M059J (cell line): ENCODE measurements at regions not wholly inside any gene's neighbourhood (a gene's known extent, or its start where the extent isn't known, plus 50 kb on each side); places are given as distances from the start of the nearest gene placed in this dataset.
"Not testable (repeated sequence)": the region's sequence is repeated elsewhere in the genome, so short reads cannot be mapped to it uniquely, and the experiment has no call there.

Experiments
- DNase-seq: peaks from one replicate; pipeline ENCODE4 v3.0.0-alpha.2; 2012; ENCODE audit warnings: low read depth

- DNase-seq, result peak; percentile 66
Observed at GRCh38 chr1:194076646-194077045, 890.2 kb upstream of the B3GALT2 start.

GRCh38 chr1:194073833-194074232 lies 887.4 kb upstream of the B3GALT2 start:
- no peak for DNase-seq

- no peak for DNase-seq
Observed at GRCh38 chr1:194071205-194071604, 884.8 kb upstream of the B3GALT2 start.

GRCh38 chr1:194069831-194070218 lies 883.4 kb upstream of the B3GALT2 start:
- DNase-seq, result no peak

GRCh38 chr1:194069168-194069830 lies 882.9 kb upstream of the B3GALT2 start:
- DNase-seq, result peak; percentile 83

GRCh38 chr1:194068446-194069167 lies 882.2 kb upstream of the B3GALT2 start:
- no peak for DNase-seq

GRCh38 chr1:194067772-194068171 lies 881.4 kb upstream of the B3GALT2 start:
- peak; percentile 80 for DNase-seq

- DNase-seq, result no peak
Observed at GRCh38 chr1:194062962-194063361, 876.5 kb upstream of the B3GALT2 start.

GRCh38 chr1:194062526-194062925 lies 876.1 kb upstream of the B3GALT2 start:
- DNase-seq, result no peak

GRCh38 chr1:194060481-194060880 lies 874.1 kb upstream of the B3GALT2 start:
- DNase-seq, result no peak

GRCh38 chr1:194058268-194058667 lies 871.9 kb upstream of the B3GALT2 start:
- DNase-seq, result not testable (repeated sequence)

- DNase-seq, result peak; percentile 47
Observed at GRCh38 chr1:194056169-194056568, 869.8 kb upstream of the B3GALT2 start.

GRCh38 chr1:194055536-194055935 lies 869.1 kb upstream of the B3GALT2 start:
- DNase-seq, result no peak

GRCh38 chr1:194052514-194053338 lies 866.3 kb upstream of the B3GALT2 start:
- no peak for DNase-seq

GRCh38 chr1:194047921-194048320 lies 861.5 kb upstream of the B3GALT2 start:
- DNase-seq, result no peak

GRCh38 chr1:194047206-194047605 lies 860.8 kb upstream of the B3GALT2 start:
- no peak for DNase-seq

GRCh38 chr1:194045416-194045815 lies 859.0 kb upstream of the B3GALT2 start:
- DNase-seq, result peak; percentile 64

- no peak for DNase-seq
Observed at GRCh38 chr1:194044892-194045291, 858.5 kb upstream of the B3GALT2 start.

- peak; percentile 60 for DNase-seq
Observed at GRCh38 chr1:194043984-194044755, 857.8 kb upstream of the B3GALT2 start.

GRCh38 chr1:194042736-194043135 lies 856.3 kb upstream of the B3GALT2 start:
- DNase-seq, result no peak

- DNase-seq, result no peak
Observed at GRCh38 chr1:194040496-194040895, 854.1 kb upstream of the B3GALT2 start.

GRCh38 chr1:194039578-194039977 lies 853.2 kb upstream of the B3GALT2 start:
- no peak for DNase-seq
